ENCODE measurements at regions not wholly inside any gene's neighbourhood (a gene's known extent, or its start where the extent isn't known, plus 50 kb on each side); places are given as distances from the start of the nearest gene placed in this dataset.

DNA sequence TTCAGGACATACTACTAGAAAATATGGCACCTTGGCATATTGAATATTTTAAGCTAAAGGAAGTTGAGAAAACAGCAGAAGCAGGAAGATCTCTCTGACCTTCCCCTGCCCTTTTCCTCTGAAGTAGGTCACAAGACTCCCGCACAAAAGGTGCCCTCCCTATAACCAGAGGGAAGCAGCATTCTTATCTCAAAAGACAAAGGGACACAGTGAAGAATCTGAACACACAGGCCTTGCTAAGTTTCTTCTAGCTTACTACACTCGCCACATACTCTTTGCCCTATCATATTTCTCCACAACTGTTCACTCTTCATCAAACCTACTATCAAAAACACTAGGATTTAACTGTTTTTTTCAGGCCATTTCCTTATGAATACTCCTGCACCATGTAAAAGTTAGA is 151.2 kb downstream of the ELOVL4 start (continued):
- TF ChIP-seq, protein P1, sequence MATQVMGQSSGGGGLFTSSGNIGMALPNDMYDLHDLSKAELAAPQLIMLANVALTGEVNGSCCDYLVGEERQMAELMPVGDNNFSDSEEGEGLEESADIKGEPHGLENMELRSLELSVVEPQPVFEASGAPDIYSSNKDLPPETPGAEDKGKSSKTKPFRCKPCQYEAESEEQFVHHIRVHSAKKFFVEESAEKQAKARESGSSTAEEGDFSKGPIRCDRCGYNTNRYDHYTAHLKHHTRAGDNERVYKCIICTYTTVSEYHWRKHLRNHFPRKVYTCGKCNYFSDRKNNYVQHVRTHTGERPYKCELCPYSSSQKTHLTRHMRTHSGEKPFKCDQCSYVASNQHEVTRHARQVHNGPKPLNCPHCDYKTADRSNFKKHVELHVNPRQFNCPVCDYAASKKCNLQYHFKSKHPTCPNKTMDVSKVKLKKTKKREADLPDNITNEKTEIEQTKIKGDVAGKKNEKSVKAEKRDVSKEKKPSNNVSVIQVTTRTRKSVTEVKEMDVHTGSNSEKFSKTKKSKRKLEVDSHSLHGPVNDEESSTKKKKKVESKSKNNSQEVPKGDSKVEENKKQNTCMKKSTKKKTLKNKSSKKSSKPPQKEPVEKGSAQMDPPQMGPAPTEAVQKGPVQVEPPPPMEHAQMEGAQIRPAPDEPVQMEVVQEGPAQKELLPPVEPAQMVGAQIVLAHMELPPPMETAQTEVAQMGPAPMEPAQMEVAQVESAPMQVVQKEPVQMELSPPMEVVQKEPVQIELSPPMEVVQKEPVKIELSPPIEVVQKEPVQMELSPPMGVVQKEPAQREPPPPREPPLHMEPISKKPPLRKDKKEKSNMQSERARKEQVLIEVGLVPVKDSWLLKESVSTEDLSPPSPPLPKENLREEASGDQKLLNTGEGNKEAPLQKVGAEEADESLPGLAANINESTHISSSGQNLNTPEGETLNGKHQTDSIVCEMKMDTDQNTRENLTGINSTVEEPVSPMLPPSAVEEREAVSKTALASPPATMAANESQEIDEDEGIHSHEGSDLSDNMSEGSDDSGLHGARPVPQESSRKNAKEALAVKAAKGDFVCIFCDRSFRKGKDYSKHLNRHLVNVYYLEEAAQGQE (IDR thresholded peaks at IDR 0.05): no peak

GRCh38 chr6:79789896-79790295 is 157.5 kb downstream of the ELOVL4 start:
- H3K4me3 ChIP-seq: no peak overlapping the region
- no peak overlapping the region for H3K27ac ChIP-seq
- no peak overlapping the region for H3K4me2 ChIP-seq
- H3K4me1 ChIP-seq: no peaks in the 10 kb centered on the region
- no peaks in the 10 kb centered on the region for H3K9me3 ChIP-seq
- WGBS (ENCODE audit: missing lambda C conversion rate): 59% methylated on average over 5 of the region's 5 CpGs
- TF ChIP-seq KDM5A (IDR thresholded peaks at IDR 0.05): no peak
- TF ChIP-seq JUN (IDR thresholded peaks at IDR 0.05): no peak
- no peak for TF ChIP-seq ZNF302 (CRISPR knock-in tag; IDR thresholded peaks at IDR 0.05)
- no peak for TF ChIP-seq ZC3H11A (IDR thresholded peaks at IDR 0.05)
- no peak for TF ChIP-seq POLR2A (IDR thresholded peaks at IDR 0.05; ENCODE audit: low read length)
- TF ChIP-seq, protein P2, sequence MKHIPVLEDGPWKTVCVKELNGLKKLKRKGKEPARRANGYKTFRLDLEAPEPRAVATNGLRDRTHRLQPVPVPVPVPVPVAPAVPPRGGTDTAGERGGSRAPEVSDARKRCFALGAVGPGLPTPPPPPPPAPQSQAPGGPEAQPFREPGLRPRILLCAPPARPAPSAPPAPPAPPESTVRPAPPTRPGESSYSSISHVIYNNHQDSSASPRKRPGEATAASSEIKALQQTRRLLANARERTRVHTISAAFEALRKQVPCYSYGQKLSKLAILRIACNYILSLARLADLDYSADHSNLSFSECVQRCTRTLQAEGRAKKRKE (CRISPR knock-in tag; IDR thresholded peaks at IDR 0.05; ENCODE audit: low read depth): no peak
- DNase-seq (ENCODE audit: low read depth in 1 of 2, low spot score in 1 of 2): no peak
- ChIA-PET POLR2A (no interaction called here), CTCF (interaction anchor here (1.4 kb wide), 1 partner anchor 12 kb away, joined by 4 read pairs; no protein-coding TSS in a partner anchor)
- no peak for FAIRE-seq
- no peak for ATAC-seq

DNA sequence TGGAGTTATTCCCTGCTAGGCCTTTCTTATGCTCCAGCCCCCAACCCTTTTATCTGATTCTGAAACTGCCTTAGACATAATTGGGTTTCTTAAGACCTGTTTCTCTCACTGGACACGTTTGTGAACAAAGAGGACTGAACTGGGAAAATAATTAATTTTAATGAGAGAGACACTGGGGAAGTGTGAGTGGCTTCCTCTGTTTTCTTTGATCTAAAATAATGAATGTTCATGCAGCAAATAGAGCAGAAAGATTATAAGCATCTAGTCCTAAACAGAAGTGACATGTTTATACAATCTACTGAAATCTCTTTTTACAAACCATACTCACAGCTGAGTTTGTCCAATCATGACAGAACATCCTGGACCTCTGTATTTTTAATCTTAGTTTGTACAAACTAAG is 157.6 kb downstream of the SH3BGRL2 start:
- Histone ChIP-seq H3K27ac (no peak overlapping the region), H3K9me3 (no peaks in the 10 kb centered on the region), H3K4me3 (no peak overlapping the region), H3K4me1 (no peaks in the 10 kb centered on the region), H3K4me2 (no peak overlapping the region)
- POLR2A ChIA-PET: no interaction called here
- 8% methylated on average over 1 of the region's 1 CpG for WGBS (ENCODE audit: missing lambda C conversion rate)
- CTCF ChIA-PET: interaction anchor here (0.7 to 0.8 kb wide), 2 partner anchors 10 to 587 kb away, joined by 3 read pairs; no protein-coding TSS in a partner anchor
- FAIRE-seq: no peak
- no peak for ATAC-seq
- no peak for DNase-seq (ENCODE audit: low read depth in 1 of 2, low spot score in 1 of 2)
- TF ChIP-seq HOXB5 (CRISPR knock-in tag; IDR thresholded peaks at IDR 0.05): no peak
- TF ChIP-seq FOSB (CRISPR knock-in tag; IDR thresholded peaks at IDR 0.05): no peak
- TF ChIP-seq, protein P3, sequence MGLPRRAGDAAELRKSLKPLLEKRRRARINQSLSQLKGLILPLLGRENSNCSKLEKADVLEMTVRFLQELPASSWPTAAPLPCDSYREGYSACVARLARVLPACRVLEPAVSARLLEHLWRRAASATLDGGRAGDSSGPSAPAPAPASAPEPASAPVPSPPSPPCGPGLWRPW (IDR thresholded peaks at IDR 0.05): no peak
- no peak for TF ChIP-seq NR3C1 (IDR thresholded peaks at IDR 0.05)
- TF ChIP-seq SREBF2 (IDR thresholded peaks at IDR 0.05): no peak
- no peak for TF ChIP-seq CBX2 (IDR thresholded peaks at IDR 0.05; ENCODE audit: borderline replicate concordance, low read depth)
- TF ChIP-seq ESRRA (IDR thresholded peaks at IDR 0.05; ENCODE audit: borderline replicate concordance, low read length): no peak
- no peak for TF ChIP-seq BHLHE40 (IDR thresholded peaks at IDR 0.05; ENCODE audit: low read depth, low read length)
- no peak for TF ChIP-seq MAX (IDR thresholded peaks at IDR 0.05)
- no peak for TF ChIP-seq CHD2 (IDR thresholded peaks at IDR 0.05; ENCODE audit: low read length, partially characterized antibody)
- TF ChIP-seq TFCP2L1 (CRISPR knock-in tag; IDR thresholded peaks at IDR 0.05): no peak
- TF ChIP-seq ZFP36 (IDR thresholded peaks at IDR 0.05; ENCODE audit: borderline replicate concordance, partially characterized antibody): no peak
- no peak for TF ChIP-seq RCOR1 (IDR thresholded peaks at IDR 0.05; ENCODE audit: low read depth, low read length)
- TF ChIP-seq KDM1A (IDR thresholded peaks at IDR 0.05; ENCODE audit: low read depth): no peak
- TF ChIP-seq EP300 (IDR thresholded peaks at IDR 0.05): no peak
- TF ChIP-seq HMGXB4 (CRISPR knock-in tag; IDR thresholded peaks at IDR 0.05; ENCODE audit: borderline replicate concordance): no peak
- no peak for TF ChIP-seq EHF (CRISPR knock-in tag; IDR thresholded peaks at IDR 0.05)
